ENCODE measurements at regions not wholly inside any gene's neighbourhood (a gene's known extent, or its start where the extent isn't known, plus 50 kb on each side); places are given as distances from the start of the nearest gene placed in this dataset.
A peak's percentile ranks its signal among the peaks of the same experiment; 100 is the strongest.

GRCh38 chr6:18049646-18050045 lies 62.2 kb upstream of the KIF13A start:
- H3K4me3 ChIP-seq (ENCODE audit: low read depth, low read length), result no peak overlapping the region
- ChIA-PET POLR2A (no interaction called here), CTCF (no interaction called here)
- TF ChIP-seq CTCF (IDR thresholded peaks at IDR 0.05; ENCODE audit: insufficient read depth, low read length, missing control alignments), result no peak
- no peak for DNase-seq (ENCODE audit: low read depth, low spot score)

GRCh38 chr6:18048953-18049630 lies 61.7 kb upstream of the KIF13A start:
- H3K4me3 ChIP-seq (ENCODE audit: low read depth, low read length), result no peak overlapping the region
- TF ChIP-seq CTCF (IDR thresholded peaks at IDR 0.05; ENCODE audit: insufficient read depth, low read length, missing control alignments), result no peak
- POLR2A ChIA-PET, result no interaction called here
- no peak for DNase-seq (ENCODE audit: low read depth, low spot score)
- CTCF ChIA-PET, result interaction anchor here (0.7 to 1.5 kb wide), 2 partner anchors 13 to 46 kb away, joined by 3 read pairs; no protein-coding TSS in a partner anchor

GRCh38 chr6:18047406-18047805 lies 60.0 kb upstream of the KIF13A start:
- CTCF ChIA-PET, result interaction anchor here (1.4 to 1.6 kb wide), 3 partner anchors 11 to 80 kb away, joined by 3 to 4 read pairs (median 3); no protein-coding TSS in a partner anchor

GRCh38 chr6:18045507-18045906 lies 58.1 kb upstream of the KIF13A start:
- no peak for TF ChIP-seq CTCF (IDR thresholded peaks at IDR 0.05; ENCODE audit: insufficient read depth, low read length, missing control alignments)
- no peak for DNase-seq (ENCODE audit: low read depth, low spot score)
- ChIA-PET CTCF (no interaction called here), POLR2A (no interaction called here)
- no peak overlapping the region for H3K4me3 ChIP-seq (ENCODE audit: low read depth, low read length)

More at GRCh38 chr6:18047406-18047805, 60.0 kb upstream of the KIF13A start:
- POLR2A ChIA-PET, result interaction anchor here (0.7 kb wide), 1 partner anchor 60 kb away, joined by 3 read pairs; the partner anchor contains the start of gene KIF13A
- no peak for TF ChIP-seq CTCF (IDR thresholded peaks at IDR 0.05; ENCODE audit: insufficient read depth, low read length, missing control alignments)
- no peak overlapping the region for H3K4me3 ChIP-seq (ENCODE audit: low read depth, low read length)
- DNase-seq (ENCODE audit: low read depth, low spot score), result peak; percentile 10

- H3K4me3 ChIP-seq (ENCODE audit: low read depth, low read length), result no peak overlapping the region
- CTCF ChIA-PET, result interaction anchor here (0.6 kb wide), 1 partner anchor 21 kb away, joined by 3 read pairs; no protein-coding TSS in a partner anchor
- POLR2A ChIA-PET, result no interaction called here
- DNase-seq (ENCODE audit: low read depth, low spot score), result no peak
- no peak for TF ChIP-seq CTCF (IDR thresholded peaks at IDR 0.05; ENCODE audit: insufficient read depth, low read length, missing control alignments)
Observed at GRCh38 chr6:18044108-18044783, 56.8 kb upstream of the KIF13A start.

GRCh38 chr6:18042536-18043145 lies 55.2 kb upstream of the KIF13A start:
- ChIA-PET CTCF (interaction anchor here (0.6 to 2.1 kb wide), 6 partner anchors 8 to 78 kb away, joined by 3 to 9 read pairs (median 4); no protein-coding TSS in a partner anchor), POLR2A (interaction anchor here (0.7 kb wide), 1 partner anchor 20 kb away, joined by 3 read pairs; no protein-coding TSS in a partner anchor)
- H3K4me3 ChIP-seq (ENCODE audit: low read depth, low read length), result no peak overlapping the region
- TF ChIP-seq CTCF (IDR thresholded peaks at IDR 0.05; ENCODE audit: insufficient read depth, low read length, missing control alignments), result no peak
- no peak for DNase-seq (ENCODE audit: low read depth, low spot score)
